ENCODE measurements at regions not wholly inside any gene's neighbourhood (a gene's known extent, or its start where the extent isn't known, plus 50 kb on each side); places are given as distances from the start of the nearest gene placed in this dataset.

DNA sequence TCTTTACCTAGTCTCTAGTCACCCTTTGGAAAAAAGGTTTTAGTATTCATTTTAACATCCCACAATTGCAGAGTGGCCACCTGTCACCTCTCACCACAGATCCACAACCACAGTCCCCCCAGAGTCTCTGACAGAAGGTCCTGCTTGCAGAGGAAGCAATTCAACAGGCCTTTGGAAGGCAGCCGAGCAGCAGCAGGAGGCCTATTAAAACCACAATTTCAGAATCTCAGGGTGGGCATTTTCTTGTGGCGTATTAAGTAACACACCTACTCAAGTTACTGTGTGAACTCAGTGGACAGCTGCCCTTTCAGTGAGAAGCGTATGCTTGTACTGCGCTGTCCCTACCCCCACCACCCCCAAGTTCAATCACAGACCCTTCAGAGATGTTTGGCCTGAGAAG, 234.0 kb upstream of the HMGA2 start (continued):
- TF ChIP-seq, protein P1, sequence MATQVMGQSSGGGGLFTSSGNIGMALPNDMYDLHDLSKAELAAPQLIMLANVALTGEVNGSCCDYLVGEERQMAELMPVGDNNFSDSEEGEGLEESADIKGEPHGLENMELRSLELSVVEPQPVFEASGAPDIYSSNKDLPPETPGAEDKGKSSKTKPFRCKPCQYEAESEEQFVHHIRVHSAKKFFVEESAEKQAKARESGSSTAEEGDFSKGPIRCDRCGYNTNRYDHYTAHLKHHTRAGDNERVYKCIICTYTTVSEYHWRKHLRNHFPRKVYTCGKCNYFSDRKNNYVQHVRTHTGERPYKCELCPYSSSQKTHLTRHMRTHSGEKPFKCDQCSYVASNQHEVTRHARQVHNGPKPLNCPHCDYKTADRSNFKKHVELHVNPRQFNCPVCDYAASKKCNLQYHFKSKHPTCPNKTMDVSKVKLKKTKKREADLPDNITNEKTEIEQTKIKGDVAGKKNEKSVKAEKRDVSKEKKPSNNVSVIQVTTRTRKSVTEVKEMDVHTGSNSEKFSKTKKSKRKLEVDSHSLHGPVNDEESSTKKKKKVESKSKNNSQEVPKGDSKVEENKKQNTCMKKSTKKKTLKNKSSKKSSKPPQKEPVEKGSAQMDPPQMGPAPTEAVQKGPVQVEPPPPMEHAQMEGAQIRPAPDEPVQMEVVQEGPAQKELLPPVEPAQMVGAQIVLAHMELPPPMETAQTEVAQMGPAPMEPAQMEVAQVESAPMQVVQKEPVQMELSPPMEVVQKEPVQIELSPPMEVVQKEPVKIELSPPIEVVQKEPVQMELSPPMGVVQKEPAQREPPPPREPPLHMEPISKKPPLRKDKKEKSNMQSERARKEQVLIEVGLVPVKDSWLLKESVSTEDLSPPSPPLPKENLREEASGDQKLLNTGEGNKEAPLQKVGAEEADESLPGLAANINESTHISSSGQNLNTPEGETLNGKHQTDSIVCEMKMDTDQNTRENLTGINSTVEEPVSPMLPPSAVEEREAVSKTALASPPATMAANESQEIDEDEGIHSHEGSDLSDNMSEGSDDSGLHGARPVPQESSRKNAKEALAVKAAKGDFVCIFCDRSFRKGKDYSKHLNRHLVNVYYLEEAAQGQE (IDR thresholded peaks at IDR 0.05) = no peak
- no peak for TF ChIP-seq CHD2 (IDR thresholded peaks at IDR 0.05; ENCODE audit: low read length, partially characterized antibody)

DNA sequence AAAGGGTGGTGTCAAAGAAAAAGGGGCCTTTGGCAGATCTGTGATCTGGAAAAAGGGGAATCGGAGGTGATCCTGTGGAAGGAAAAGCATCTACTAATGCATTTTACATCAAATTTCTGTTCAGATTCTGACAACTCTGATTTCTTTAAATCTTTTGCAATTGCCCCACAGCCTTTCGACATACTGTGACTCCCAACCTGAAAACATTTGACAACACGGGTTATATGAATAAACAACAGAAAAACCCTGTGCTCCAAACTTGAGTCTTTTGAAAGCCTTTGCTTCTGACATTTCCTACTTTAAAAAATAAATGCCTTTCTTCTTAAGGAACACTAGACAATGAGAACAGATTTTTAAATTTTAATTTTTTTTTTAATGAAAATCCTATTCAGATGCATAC, 231.9 kb upstream of the HMGA2 start:
- Histone ChIP-seq H3K4me1 (no peaks in the 10 kb centered on the region), H3K4me2 (no peak overlapping the region), H3K4me3 (no peak overlapping the region), H3K9me3 (no peaks in the 10 kb centered on the region), H3K27ac (no peak overlapping the region)
- WGBS (ENCODE audit: missing lambda C conversion rate) = 78% methylated on average over 3 of the region's 3 CpGs
- CTCF ChIA-PET = interaction anchor here (1.0 to 1.1 kb wide), 2 partner anchors 10 to 36 kb away, joined by 3 to 4 read pairs; no protein-coding TSS in a partner anchor
- ATAC-seq (no peak), DNase-seq (ENCODE audit: low read depth in 1 of 2, low spot score in 1 of 2) (no peak), FAIRE-seq (no peak)
- POLR2A ChIA-PET = no interaction called here
- TF ChIP-seq EHF (CRISPR knock-in tag; IDR thresholded peaks at IDR 0.05) (no peak), POLR2AphosphoS2 (conservative IDR thresholded peaks at IDR 0.05; ENCODE audit: low read length) (no peak), PBX3 (IDR thresholded peaks at IDR 0.05) (no peak), TP53 (CRISPR knock-in tag; IDR thresholded peaks at IDR 0.05) (no peak), FOSB (CRISPR knock-in tag; IDR thresholded peaks at IDR 0.05) (no peak), FOSL2 (IDR thresholded peaks at IDR 0.05) (no peak), FOSL2 (CRISPR knock-in tag; IDR thresholded peaks at IDR 0.05) (no peak), NFE2L2 (conservative IDR thresholded peaks at IDR 0.05; ENCODE audit: low read length) (no peak), CBX8 (IDR thresholded peaks at IDR 0.05) (no peak), ATOH8 (CRISPR knock-in tag; IDR thresholded peaks at IDR 0.05; ENCODE audit: low read depth) (no peak), MAX (IDR thresholded peaks at IDR 0.05) (no peak), JUNB (IDR thresholded peaks at IDR 0.05) (no peak), RCOR1 (IDR thresholded peaks at IDR 0.05; ENCODE audit: low read depth, low read length) (no peak), NPAS2 (CRISPR knock-in tag; IDR thresholded peaks at IDR 0.05; ENCODE audit: borderline replicate concordance) (no peak), ESRRA (IDR thresholded peaks at IDR 0.05; ENCODE audit: borderline replicate concordance, low read length) (no peak), RFX5 (IDR thresholded peaks at IDR 0.05) (no peak), RNF2 (IDR thresholded peaks at IDR 0.05; ENCODE audit: borderline replicate concordance, low read depth) (no peak), HOXB5 (CRISPR knock-in tag; IDR thresholded peaks at IDR 0.05) (no peak), CEBPB (IDR thresholded peaks at IDR 0.05) (no peak), HEYL (CRISPR knock-in tag; IDR thresholded peaks at IDR 0.05) (no peak)

GRCh38 chr12:65593239-65593701, 231.0 kb upstream of the HMGA2 start:
- Histone ChIP-seq H3K4me2 (no peak overlapping the region), H3K4me3 (no peak overlapping the region), H3K27ac (no peak overlapping the region), H3K9me3 (no peaks in the 10 kb centered on the region), H3K4me1 (no peaks in the 10 kb centered on the region)
- ChIA-PET CTCF (interaction anchor here (0.7 to 2.1 kb wide), 2 partner anchors 9 to 37 kb away, joined by 3 to 5 read pairs; no protein-coding TSS in a partner anchor), POLR2A (interaction anchor here (0.5 kb wide), 1 partner anchor 51 kb away, joined by 5 read pairs; no protein-coding TSS in a partner anchor)
- TF ChIP-seq KDM1A (IDR thresholded peaks at IDR 0.05; ENCODE audit: low read depth) (no peak), FOSB (CRISPR knock-in tag; IDR thresholded peaks at IDR 0.05) (no peak), FOSL2 (IDR thresholded peaks at IDR 0.05) (no peak), FOSL2 (CRISPR knock-in tag; IDR thresholded peaks at IDR 0.05) (no peak), SREBF2 (IDR thresholded peaks at IDR 0.05) (no peak)
- ATAC-seq (no peak), DNase-seq (ENCODE audit: low read depth in 1 of 2, low spot score in 1 of 2) (no peak), FAIRE-seq (no peak)
- 67% methylated on average over 2 of the region's 2 CpGs for WGBS (ENCODE audit: missing lambda C conversion rate)

Measured in A549 (cell line).